Ecto neural progenitor cell (in vitro differentiated cells): ENCODE measurements at regions not wholly inside any gene's neighbourhood (a gene's known extent, or its start where the extent isn't known, plus 50 kb on each side); places are given as distances from the start of the nearest gene placed in this dataset.
A peak's percentile ranks its signal among the peaks of the same experiment; 100 is the strongest.
"Not testable (repeated sequence)": the region's sequence is repeated elsewhere in the genome, so short reads cannot be mapped to it uniquely, and the experiment has no call there.

Source experiments
- DNase-seq: peaks from one replicate; pipeline ENCODE4 v3.0.0-alpha.2; 2018; ENCODE audit warnings: low spot score

DNA sequence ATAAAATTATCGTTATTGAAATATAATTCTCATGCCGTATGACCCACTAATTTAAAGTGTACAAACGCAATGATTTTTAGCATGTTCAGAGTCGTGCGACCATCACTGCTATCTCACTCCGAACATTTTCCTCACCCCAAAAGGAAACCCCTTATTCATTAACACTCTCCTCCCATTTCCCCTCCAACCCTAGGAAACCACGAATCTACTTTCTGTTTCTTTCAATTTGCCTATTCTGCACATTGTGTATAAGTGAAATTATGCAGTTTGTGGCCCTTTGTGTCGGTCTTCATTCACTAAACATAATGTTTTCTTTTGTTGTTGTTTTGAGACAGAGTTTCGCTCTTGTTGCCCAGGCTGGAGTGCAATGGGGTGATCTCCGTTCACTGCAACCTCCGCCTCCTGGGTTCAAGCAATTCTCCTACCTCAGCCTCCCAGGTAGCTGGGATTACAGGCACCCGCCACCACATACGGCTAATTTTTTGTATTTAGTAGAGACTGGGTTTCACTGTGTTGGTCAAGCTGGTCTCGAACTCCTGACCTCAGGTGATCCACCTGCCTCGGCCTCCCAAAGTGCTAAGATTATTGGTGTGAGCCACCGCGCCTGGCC lies 99.7 kb upstream of the ZNF217 start:
- DNase-seq, result no peak

GRCh38 chr20:53692465-53693067 lies 98.9 kb upstream of the ZNF217 start:
- no peak for DNase-seq

DNA sequence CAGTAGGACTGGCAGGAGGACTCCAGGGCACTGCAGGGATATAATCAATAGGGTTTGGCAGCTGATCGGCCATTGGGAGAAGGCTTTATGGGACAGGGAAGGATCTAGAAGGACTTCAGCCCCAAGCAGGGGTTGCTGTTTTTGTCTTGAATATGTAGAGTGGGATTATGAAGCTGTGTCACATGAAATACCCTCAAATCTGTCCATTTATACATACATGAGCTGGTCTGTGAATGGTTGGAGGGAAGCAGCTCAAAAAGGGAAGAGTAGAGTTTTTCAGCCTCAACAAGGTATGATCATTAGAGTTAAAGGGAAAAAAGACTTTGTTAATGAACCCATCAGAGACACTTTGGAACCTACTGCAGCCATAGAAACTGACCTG lies 98.2 kb upstream of the ZNF217 start:
- DNase-seq, result no peak

- no peak for DNase-seq
These were observed 97.6 kb upstream of the ZNF217 start for GRCh38 chr20:53691060-53691810.

DNA sequence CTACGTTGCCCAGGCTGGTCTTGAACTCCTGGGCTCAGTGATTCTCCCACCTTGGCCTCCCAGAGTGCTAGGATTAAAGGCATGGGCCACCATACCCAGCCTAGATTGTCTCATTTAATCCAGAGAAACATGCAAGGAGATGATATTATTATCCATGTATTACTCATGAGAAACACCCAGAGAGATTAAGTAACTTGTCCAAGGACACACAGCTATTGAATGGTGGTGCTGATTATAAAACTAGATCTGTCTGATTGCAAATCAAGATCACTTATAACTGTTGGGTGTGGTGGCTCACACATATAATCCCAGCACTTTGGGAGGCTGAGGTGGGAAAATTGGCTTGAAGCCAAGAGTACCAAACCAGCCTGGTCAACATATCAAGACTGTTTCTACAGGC lies 94.4 kb upstream of the ZNF217 start:
- no peak for DNase-seq

DNA sequence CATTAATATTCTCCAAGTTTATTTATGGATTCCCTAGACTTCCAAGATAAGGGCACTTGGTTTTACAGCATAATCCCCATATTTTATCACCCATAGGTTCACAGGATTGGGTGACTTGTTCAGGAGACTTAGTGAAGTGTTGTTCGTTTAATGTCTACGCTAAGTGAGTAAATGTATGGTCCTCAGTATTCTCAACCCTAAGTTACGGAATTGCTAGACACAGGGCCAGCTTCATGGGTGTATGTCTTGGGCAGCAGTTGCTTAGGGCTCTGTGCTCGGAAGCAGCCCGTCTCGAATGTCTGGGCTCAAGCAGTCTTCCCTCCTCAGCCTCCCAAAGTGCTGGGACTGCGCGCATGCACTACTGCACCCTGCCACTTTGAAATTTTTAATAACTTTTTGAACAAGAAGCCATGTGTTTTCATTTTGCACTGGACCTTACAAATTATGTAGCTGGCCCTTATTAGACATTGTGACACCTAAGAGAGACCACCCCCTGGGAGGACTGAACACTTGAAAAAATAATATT lies 91.5 kb upstream of the ZNF217 start:
- no peak for DNase-seq

GRCh38 chr20:53683506-53683905 lies 89.9 kb upstream of the ZNF217 start:
- no peak for DNase-seq

DNA sequence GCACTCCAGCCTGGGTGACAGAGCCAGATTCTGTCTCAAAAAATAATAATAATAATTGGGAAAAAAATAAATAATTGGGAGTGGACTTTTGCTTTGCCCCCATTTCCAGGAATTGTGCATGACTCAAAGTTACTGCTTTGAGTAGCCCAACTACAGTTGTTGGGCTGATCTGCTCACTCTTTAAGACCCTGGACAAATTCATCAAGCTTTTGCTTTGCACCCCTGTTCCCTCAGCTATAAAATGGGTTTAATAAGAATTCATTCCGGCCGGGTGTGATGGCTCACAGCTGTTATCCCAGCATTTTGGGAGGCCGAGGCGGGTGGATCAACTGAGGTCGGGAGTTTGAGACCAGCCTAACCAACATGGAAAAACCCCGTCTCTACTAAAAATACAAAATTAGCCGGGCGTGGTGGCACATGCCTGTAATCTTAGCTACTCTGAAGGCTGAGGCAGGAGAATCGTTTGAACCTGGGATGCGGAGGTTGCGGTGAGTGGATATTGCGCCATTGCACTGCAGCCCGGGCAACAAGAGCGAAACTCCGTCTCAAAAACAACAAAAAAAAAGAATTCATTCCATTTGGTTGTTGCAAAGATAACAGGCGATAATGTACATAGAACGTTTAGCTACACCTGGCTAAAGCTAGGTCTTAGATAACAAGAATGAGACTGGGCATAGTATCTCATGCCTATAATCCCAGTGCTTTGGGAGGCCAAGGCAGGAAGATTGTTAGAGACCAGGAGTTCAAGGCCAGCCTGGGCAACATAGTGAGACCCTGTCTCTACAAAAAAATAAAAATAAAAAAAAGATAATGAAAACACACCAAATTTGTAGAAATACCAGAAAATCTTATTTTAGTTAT lies 87.9 kb upstream of the ZNF217 start:
- no peak for DNase-seq

DNA sequence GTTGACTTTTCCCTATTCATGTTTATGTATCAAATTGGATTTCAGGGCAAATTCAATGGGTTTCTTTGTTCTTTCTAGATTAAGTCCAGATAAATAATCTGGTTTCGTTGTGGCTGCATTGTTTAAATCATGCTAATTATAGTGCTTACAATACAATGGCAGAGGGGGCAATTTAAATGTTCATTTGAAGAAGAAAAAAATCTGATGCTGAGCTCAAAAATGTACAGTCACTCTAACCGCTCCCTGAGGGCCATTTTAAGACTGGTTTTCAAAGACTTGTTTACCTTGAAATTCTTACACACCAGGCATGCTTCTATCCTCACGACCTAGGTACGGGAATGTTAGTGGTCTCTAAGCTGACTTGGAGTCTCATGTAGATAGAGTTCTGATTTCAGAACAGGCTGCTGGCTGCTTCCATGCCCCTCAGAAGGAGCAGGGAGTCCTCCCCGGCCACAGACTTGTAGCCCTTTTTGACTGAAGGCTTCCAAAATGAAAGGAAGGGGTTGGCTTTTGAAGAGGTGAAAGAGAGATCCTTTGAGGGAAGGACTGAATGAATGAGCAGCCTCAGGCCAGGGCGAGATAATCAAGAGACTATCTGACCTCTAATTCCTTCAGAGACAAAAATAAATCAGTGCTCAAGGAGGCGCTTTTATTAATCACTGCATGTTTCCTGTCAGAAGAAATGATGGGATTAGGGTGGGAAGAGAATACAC lies 86.1 kb upstream of the ZNF217 start:
- peak; percentile 50 for DNase-seq

GRCh38 chr20:53678990-53679596 lies 85.5 kb upstream of the ZNF217 start:
- no peak for DNase-seq

- no peak for DNase-seq
These were observed 84.8 kb upstream of the ZNF217 start for GRCh38 chr20:53678315-53678989.

GRCh38 chr20:53677447-53678314 lies 84.0 kb upstream of the ZNF217 start:
- peak; percentile 56 for DNase-seq

GRCh38 chr20:53676987-53677386 lies 83.3 kb upstream of the ZNF217 start:
- DNase-seq, result no peak

DNA sequence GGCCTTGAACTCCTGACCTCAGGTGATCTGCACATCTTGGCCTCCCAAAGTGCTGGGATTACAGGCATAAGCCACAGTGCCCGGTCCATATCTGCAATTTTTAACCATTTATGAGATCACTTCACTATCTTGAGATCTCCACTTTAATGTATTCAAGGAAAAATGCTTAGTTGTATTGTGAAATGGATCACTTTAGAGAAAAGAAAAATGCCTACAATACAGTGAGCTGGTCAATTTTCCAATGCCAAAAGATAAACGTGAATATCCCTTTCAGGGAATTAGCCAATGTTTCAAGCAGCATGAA lies 82.8 kb upstream of the ZNF217 start:
- DNase-seq, result no peak

DNA sequence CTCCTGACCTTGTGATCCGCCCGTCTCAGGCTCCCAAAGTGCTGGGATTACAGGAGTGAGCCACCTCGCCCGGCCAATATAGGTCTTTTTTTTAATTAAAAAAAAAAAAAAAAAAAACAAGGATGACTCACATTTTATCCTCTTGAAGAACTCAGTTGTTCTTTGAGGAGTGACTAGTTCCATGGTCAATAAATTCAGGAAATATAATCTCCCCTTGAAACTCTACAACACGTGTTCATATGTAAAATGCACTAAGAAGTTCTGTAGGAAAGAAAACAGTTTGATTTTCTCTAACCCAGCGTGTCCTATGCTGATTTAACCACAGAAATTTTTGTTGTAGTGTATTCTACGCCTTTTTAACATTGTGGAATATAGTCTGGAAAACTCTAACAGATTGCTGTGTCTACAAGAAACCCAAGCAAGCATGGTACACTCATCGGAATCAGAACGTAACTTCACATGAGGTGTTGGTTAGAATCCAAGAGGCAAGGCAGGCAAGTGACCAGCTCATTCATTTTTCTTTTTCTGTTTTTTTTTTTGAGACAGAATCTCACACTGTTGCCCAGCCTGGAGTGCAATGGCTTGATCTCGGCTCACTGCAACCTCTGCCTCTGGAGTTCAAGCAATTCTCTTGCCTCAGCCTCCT lies 79.0 kb upstream of the ZNF217 start:
- no peak for DNase-seq

- no peak for DNase-seq
These were observed 77.7 kb upstream of the ZNF217 start for GRCh38 chr20:53671370-53671769.

- DNase-seq, result not testable (repeated sequence)
These were observed 76.1 kb upstream of the ZNF217 start for GRCh38 chr20:53669517-53670313.

DNA sequence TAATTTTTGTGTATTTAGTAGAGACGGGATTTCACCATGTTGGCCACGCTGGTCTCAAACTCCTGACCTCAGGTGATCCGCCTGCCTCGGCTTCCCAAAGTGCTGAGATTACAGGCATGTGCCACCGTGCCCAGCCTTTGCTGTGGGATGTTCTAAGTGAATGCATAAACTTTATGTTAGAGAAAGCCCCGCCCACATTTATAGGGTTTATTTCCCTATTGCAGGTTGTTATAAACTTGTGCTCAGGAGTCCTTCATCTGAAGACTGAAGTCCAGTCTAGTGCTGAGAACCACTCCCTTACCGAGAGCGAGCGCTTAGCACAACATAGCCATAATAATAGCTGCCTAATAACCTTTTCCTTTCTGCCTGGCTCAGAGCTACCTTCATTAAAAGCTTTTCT lies 75.4 kb upstream of the ZNF217 start:
- DNase-seq, result no peak

- no peak for DNase-seq
These were observed 72.5 kb upstream of the ZNF217 start for GRCh38 chr20:53666144-53666543.
